Sigmoid colon (tissue), 3 donors: ENCODE measurements at regions not wholly inside any gene's neighbourhood (a gene's known extent, or its start where the extent isn't known, plus 50 kb on each side); places are given as distances from the start of the nearest gene placed in this dataset.

Experiments
- CTCF ChIP-seq, 4 experiments: fragments of 450-650 bp in 3 of 4; fragments of 200-600 bp in 1 of 4; IDR thresholded peaks; one replicate each; pipeline ENCODE4 v1.5.1; 2016 to 2019; ENCODE audit warnings: antibody characterized with exemption in 4 of 4, mild to moderate bottlenecking in 3 of 4, moderate library complexity in 2 of 4
- POLR2A ChIP-seq, 2 donors: fragments of 450-650 bp; IDR thresholded peaks; one replicate each; pipeline ENCODE4 v1.6.1; 2016; ENCODE audit warnings: antibody characterized with exemption in 2 of 2, mild to moderate bottlenecking in 2 of 2, moderate library complexity in 2 of 2

- no peak for TF ChIP-seq CTCF (IDR thresholded peaks at IDR 0.05)
- no peak for TF ChIP-seq POLR2A (IDR thresholded peaks at IDR 0.05)
These were observed 120.7 kb downstream of the MAP3K21 start for GRCh38 chr1:233448109-233448689.
